Activated T-cell treated with anti-CD3 and anti-CD28 coated beads for 24 hours (primary cell): ENCODE measurements at regions not wholly inside any gene's neighbourhood (a gene's known extent, or its start where the extent isn't known, plus 50 kb on each side); places are given as distances from the start of the nearest gene placed in this dataset.
A peak's percentile ranks its signal among the peaks of the same experiment; 100 is the strongest.

Source experiments
- DNase-seq: peaks from one replicate; pipeline ENCODE4 v3.0.0-alpha.2; 2020; ENCODE audit warnings: low read depth

- no peak for DNase-seq
These were observed 283.5 kb downstream of the DSEL start for GRCh38 chr18:67232991-67233390.

- DNase-seq = no peak
These were observed 284.1 kb downstream of the DSEL start for GRCh38 chr18:67232406-67232805.

- DNase-seq = no peak
These were observed 293.6 kb downstream of the DSEL start for GRCh38 chr18:67222887-67223286.

GRCh38 chr18:67219821-67220220 lies 296.7 kb downstream of the DSEL start:
- DNase-seq = no peak

GRCh38 chr18:67218556-67218955 lies 298.0 kb downstream of the DSEL start:
- no peak for DNase-seq

- peak; percentile 54 for DNase-seq
These were observed 298.9 kb downstream of the DSEL start for GRCh38 chr18:67217551-67218166.

- no peak for DNase-seq
These were observed 299.7 kb downstream of the DSEL start for GRCh38 chr18:67216846-67217245.

- DNase-seq = no peak
These were observed 300.8 kb downstream of the DSEL start for GRCh38 chr18:67215686-67216085.

- DNase-seq = no peak
These were observed 304.9 kb downstream of the DSEL start for GRCh38 chr18:67211646-67212045.

GRCh38 chr18:67200665-67201064 lies 315.9 kb downstream of the DSEL start:
- DNase-seq = no peak

GRCh38 chr18:67199993-67200617 lies 316.4 kb downstream of the DSEL start:
- no peak for DNase-seq

GRCh38 chr18:67194886-67195285 lies 321.6 kb downstream of the DSEL start:
- DNase-seq = no peak

- DNase-seq = no peak
These were observed 324.0 kb downstream of the DSEL start for GRCh38 chr18:67192535-67192934.

GRCh38 chr18:67183398-67183797 lies 333.1 kb downstream of the DSEL start:
- DNase-seq = no peak

- no peak for DNase-seq
These were observed 336.8 kb downstream of the DSEL start for GRCh38 chr18:67179726-67180125.

- DNase-seq = no peak
These were observed 356.9 kb downstream of the DSEL start for GRCh38 chr18:67159662-67160061.

- DNase-seq = no peak
These were observed 361.5 kb downstream of the DSEL start for GRCh38 chr18:67154979-67155378.

GRCh38 chr18:67151366-67151765 lies 365.2 kb downstream of the DSEL start:
- no peak for DNase-seq

- no peak for DNase-seq
These were observed 370.8 kb downstream of the DSEL start for GRCh38 chr18:67145586-67146292.

- no peak for DNase-seq
These were observed 372.2 kb downstream of the DSEL start for GRCh38 chr18:67144329-67144728.

GRCh38 chr18:67143028-67143427 lies 373.5 kb downstream of the DSEL start:
- DNase-seq = no peak

- DNase-seq = no peak
These were observed 373.9 kb downstream of the DSEL start for GRCh38 chr18:67142604-67143003.

- no peak for DNase-seq
These were observed 376.0 kb downstream of the DSEL start for GRCh38 chr18:67140495-67140894.

GRCh38 chr18:67139899-67140298 lies 376.6 kb downstream of the DSEL start:
- DNase-seq = no peak
